ENCODE measurements at regions not wholly inside any gene's neighbourhood (a gene's known extent, or its start where the extent isn't known, plus 50 kb on each side); places are given as distances from the start of the nearest gene placed in this dataset.

- H3K27me3 ChIP-seq = no peaks in the 10 kb centered on the region
- H3K4me1 ChIP-seq = no peaks in the 10 kb centered on the region
- no peak overlapping the region for H3K27ac ChIP-seq
- 53% methylated on average over 5 of the region's 5 CpGs for WGBS
- TF ChIP-seq CTCF (IDR thresholded peaks at IDR 0.05) (no peak), POLR2AphosphoS5 (IDR thresholded peaks at IDR 0.05) (no peak), POLR2A (IDR thresholded peaks at IDR 0.05) (no peak), EP300 (IDR thresholded peaks at IDR 0.05) (no peak)
- H3K36me3 ChIP-seq = no peaks in the 10 kb centered on the region
- DNase-seq (ENCODE audit: low spot score in 2 of 2) = no peak
- H3K4me3 ChIP-seq = no peak overlapping the region
- H3K9me3 ChIP-seq = no peaks in the 10 kb centered on the region
Observed at GRCh38 chr10:3676564-3676963, 108.4 kb downstream of the KLF6 start.

GRCh38 chr10:3672220-3672619, 112.8 kb downstream of the KLF6 start:
- Histone ChIP-seq H3K4me3 (no peak overlapping the region), H3K4me1 (peaks cover 7% of the 10 kb centered on the region), H3K9me3 (no peaks in the 10 kb centered on the region), H3K27me3 (no peaks in the 10 kb centered on the region), H3K36me3 (no peaks in the 10 kb centered on the region), H3K27ac (no peak overlapping the region)
- TF ChIP-seq CTCF (IDR thresholded peaks at IDR 0.05) (no peak), POLR2AphosphoS5 (IDR thresholded peaks at IDR 0.05) (no peak), EP300 (IDR thresholded peaks at IDR 0.05) (no peak), POLR2A (IDR thresholded peaks at IDR 0.05) (no peak)
- no peak for DNase-seq (ENCODE audit: low spot score in 2 of 2)
- WGBS = 92% methylated on average over 5 of the region's 5 CpGs

- Histone ChIP-seq H3K36me3 (no peaks in the 10 kb centered on the region), H3K27ac (no peak overlapping the region), H3K4me1 (peaks cover 7% of the 10 kb centered on the region), H3K4me3 (no peak overlapping the region), H3K9me3 (no peaks in the 10 kb centered on the region), H3K27me3 (no peaks in the 10 kb centered on the region)
- DNase-seq (ENCODE audit: low spot score in 2 of 2) = no peak
- no peak for TF ChIP-seq CTCF (IDR thresholded peaks at IDR 0.05)
- no peak for TF ChIP-seq EP300 (IDR thresholded peaks at IDR 0.05)
- TF ChIP-seq POLR2AphosphoS5 (IDR thresholded peaks at IDR 0.05) = no peak
- no peak for TF ChIP-seq POLR2A (IDR thresholded peaks at IDR 0.05)
- WGBS = 69% methylated on average over 13 of the region's 13 CpGs
Observed at GRCh38 chr10:3671386-3671955, 113.5 kb downstream of the KLF6 start.

- TF ChIP-seq EP300 (IDR thresholded peaks at IDR 0.05) (no peak), POLR2A (IDR thresholded peaks at IDR 0.05) (no peak), CTCF (IDR thresholded peaks at IDR 0.05) (no peak), POLR2AphosphoS5 (IDR thresholded peaks at IDR 0.05) (no peak)
- Histone ChIP-seq H3K36me3 (no peaks in the 10 kb centered on the region), H3K4me3 (peak overlapping the region; percentile 31), H3K27ac (no peak overlapping the region), H3K9me3 (no peaks in the 10 kb centered on the region), H3K4me1 (peaks cover 7% of the 10 kb centered on the region), H3K27me3 (no peaks in the 10 kb centered on the region)
- 57% methylated on average over 4 of the region's 4 CpGs for WGBS
- no peak for DNase-seq (ENCODE audit: low spot score in 2 of 2)
Observed at GRCh38 chr10:3668966-3669330, 116.1 kb downstream of the KLF6 start.

GRCh38 chr10:3668276-3668965, 116.6 kb downstream of the KLF6 start:
- Histone ChIP-seq H3K36me3 (no peaks in the 10 kb centered on the region), H3K4me3 (peak overlapping the region; percentile 31), H3K4me1 (peaks cover 7% of the 10 kb centered on the region), H3K27ac (peak overlapping the region; percentile 34), H3K9me3 (no peaks in the 10 kb centered on the region), H3K27me3 (no peaks in the 10 kb centered on the region)
- DNase-seq (ENCODE audit: low spot score in 2 of 2) = no peak
- WGBS = 46% methylated on average over 21 of the region's 21 CpGs
- TF ChIP-seq CTCF (IDR thresholded peaks at IDR 0.05) (no peak), POLR2AphosphoS5 (IDR thresholded peaks at IDR 0.05) (no peak), POLR2A (IDR thresholded peaks at IDR 0.05) (no peak), EP300 (IDR thresholded peaks at IDR 0.05) (no peak)

Data from suprapubic skin (tissue), 4 donors.